Neural progenitor cell (in vitro differentiated cells): ENCODE measurements at regions not wholly inside any gene's neighbourhood (a gene's known extent, or its start where the extent isn't known, plus 50 kb on each side); places are given as distances from the start of the nearest gene placed in this dataset.

Experiments
- CTCF ChIP-seq: fragments of 200-600 bp; sonication (generic); IDR thresholded peaks from 2 replicates; pipeline ENCODE4 v1.5.1; 2017; ENCODE audit warnings: antibody characterized with exemption, mild to moderate bottlenecking
- EZH2 ChIP-seq: fragments of 200-600 bp; sonication (generic); IDR thresholded peaks from 2 replicates; pipeline ENCODE4 v1.6.1; 2017; ENCODE audit warnings: antibody characterized with exemption, mild to moderate bottlenecking, moderate library complexity
- EZH2phosphoT487 ChIP-seq: fragments of 200-600 bp; sonication (generic); IDR thresholded peaks from 2 replicates; pipeline ENCODE4 v1.6.1; 2017; ENCODE audit warnings: antibody characterized with exemption

GRCh38 chr4:180810581-180810980 lies 1432.6 kb upstream of the TENM3 start:
- TF ChIP-seq EZH2 (no peak), CTCF (no peak), EZH2phosphoT487 (no peak)
